ENCODE measurements at regions not wholly inside any gene's neighbourhood (a gene's known extent, or its start where the extent isn't known, plus 50 kb on each side); places are given as distances from the start of the nearest gene placed in this dataset.

DNA sequence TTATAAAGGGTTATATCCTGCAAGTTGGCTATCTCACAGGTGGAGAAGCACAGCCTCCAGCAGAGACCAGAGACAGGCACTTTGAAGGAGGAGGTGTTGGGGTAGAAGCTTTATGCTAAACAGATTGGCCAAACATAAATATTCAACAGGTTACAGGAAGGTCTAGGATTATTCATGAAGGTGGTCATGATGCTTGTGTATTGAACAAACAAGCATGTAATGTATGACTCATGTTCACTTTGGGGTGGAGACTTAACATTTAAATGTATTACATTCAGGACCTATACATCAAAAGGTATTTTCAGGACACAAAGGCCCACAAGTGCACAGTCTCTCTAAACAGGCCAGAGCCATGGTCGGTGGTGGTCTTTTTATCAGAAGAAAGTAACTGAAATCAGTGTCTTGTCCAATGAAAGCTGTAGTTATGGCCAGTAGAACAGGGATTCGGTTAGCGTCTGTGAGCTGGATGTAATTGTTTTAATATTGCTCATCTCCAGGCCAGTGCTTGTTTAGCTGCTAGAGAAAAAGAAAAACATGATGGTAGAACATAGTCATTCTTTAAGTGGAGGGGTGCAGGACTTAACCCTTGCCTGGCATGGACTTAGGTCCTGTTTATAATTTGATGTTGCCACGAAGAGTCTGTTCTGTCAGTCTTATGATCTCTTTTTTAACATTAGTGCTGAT lies 555.2 kb upstream of the PCDH10 start:
- Mint-ChIP-seq H3K36me3 (ENCODE audit: low read depth, unreplicated experiment) (no peaks in the 10 kb centered on the region), H3K4me3 (ENCODE audit: unreplicated experiment) (no peak overlapping the region), H3K27ac (ENCODE audit: unreplicated experiment) (no peak overlapping the region), H3K27me3 (ENCODE audit: unreplicated experiment) (peaks cover 3% of the 10 kb centered on the region), H3K4me1 (ENCODE audit: unreplicated experiment) (no peaks in the 10 kb centered on the region), H3K9me3 (ENCODE audit: unreplicated experiment) (no peaks in the 10 kb centered on the region)
- TF ChIP-seq, protein P1, sequence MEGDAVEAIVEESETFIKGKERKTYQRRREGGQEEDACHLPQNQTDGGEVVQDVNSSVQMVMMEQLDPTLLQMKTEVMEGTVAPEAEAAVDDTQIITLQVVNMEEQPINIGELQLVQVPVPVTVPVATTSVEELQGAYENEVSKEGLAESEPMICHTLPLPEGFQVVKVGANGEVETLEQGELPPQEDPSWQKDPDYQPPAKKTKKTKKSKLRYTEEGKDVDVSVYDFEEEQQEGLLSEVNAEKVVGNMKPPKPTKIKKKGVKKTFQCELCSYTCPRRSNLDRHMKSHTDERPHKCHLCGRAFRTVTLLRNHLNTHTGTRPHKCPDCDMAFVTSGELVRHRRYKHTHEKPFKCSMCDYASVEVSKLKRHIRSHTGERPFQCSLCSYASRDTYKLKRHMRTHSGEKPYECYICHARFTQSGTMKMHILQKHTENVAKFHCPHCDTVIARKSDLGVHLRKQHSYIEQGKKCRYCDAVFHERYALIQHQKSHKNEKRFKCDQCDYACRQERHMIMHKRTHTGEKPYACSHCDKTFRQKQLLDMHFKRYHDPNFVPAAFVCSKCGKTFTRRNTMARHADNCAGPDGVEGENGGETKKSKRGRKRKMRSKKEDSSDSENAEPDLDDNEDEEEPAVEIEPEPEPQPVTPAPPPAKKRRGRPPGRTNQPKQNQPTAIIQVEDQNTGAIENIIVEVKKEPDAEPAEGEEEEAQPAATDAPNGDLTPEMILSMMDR (IDR thresholded peaks at IDR 0.05; ENCODE audit: unreplicated experiment): no peak
- DNase-seq (ENCODE audit: low spot score): no peak

- TF ChIP-seq, protein P1 (IDR thresholded peaks at IDR 0.05; ENCODE audit: unreplicated experiment): no peak
- no peak overlapping the region for H3K27ac Mint-ChIP-seq (ENCODE audit: unreplicated experiment)
- H3K4me3 Mint-ChIP-seq (ENCODE audit: unreplicated experiment): no peak overlapping the region
- peaks cover 3% of the 10 kb centered on the region for H3K27me3 Mint-ChIP-seq (ENCODE audit: unreplicated experiment)
- no peaks in the 10 kb centered on the region for H3K9me3 Mint-ChIP-seq (ENCODE audit: unreplicated experiment)
- no peaks in the 10 kb centered on the region for H3K4me1 Mint-ChIP-seq (ENCODE audit: unreplicated experiment)
- no peaks in the 10 kb centered on the region for H3K36me3 Mint-ChIP-seq (ENCODE audit: low read depth, unreplicated experiment)
- no peak for DNase-seq (ENCODE audit: low spot score)
These were observed 552.9 kb upstream of the PCDH10 start for GRCh38 chr4:132596186-132596585.

- H3K36me3 Mint-ChIP-seq (ENCODE audit: low read depth, unreplicated experiment): no peaks in the 10 kb centered on the region
- no peak for DNase-seq (ENCODE audit: low spot score)
- H3K4me1 Mint-ChIP-seq (ENCODE audit: unreplicated experiment): no peaks in the 10 kb centered on the region
- no peak overlapping the region for H3K4me3 Mint-ChIP-seq (ENCODE audit: unreplicated experiment)
- TF ChIP-seq, protein P1 (IDR thresholded peaks at IDR 0.05; ENCODE audit: unreplicated experiment): no peak
- no peak overlapping the region for H3K27ac Mint-ChIP-seq (ENCODE audit: unreplicated experiment)
- no peaks in the 10 kb centered on the region for H3K9me3 Mint-ChIP-seq (ENCODE audit: unreplicated experiment)
- H3K27me3 Mint-ChIP-seq (ENCODE audit: unreplicated experiment): no peaks in the 10 kb centered on the region
These were observed 543.5 kb upstream of the PCDH10 start for GRCh38 chr4:132605551-132605950.

GRCh38 chr4:132614682-132615081 lies 534.4 kb upstream of the PCDH10 start:
- Mint-ChIP-seq H3K9me3 (ENCODE audit: unreplicated experiment) (peaks cover 6% of the 10 kb centered on the region), H3K4me3 (ENCODE audit: unreplicated experiment) (no peak overlapping the region), H3K27me3 (ENCODE audit: unreplicated experiment) (no peaks in the 10 kb centered on the region), H3K27ac (ENCODE audit: unreplicated experiment) (no peak overlapping the region), H3K36me3 (ENCODE audit: low read depth, unreplicated experiment) (peaks cover 8% of the 10 kb centered on the region), H3K4me1 (ENCODE audit: unreplicated experiment) (no peaks in the 10 kb centered on the region)
- TF ChIP-seq, protein P1 (IDR thresholded peaks at IDR 0.05; ENCODE audit: unreplicated experiment): peak; percentile 85
- DNase-seq (ENCODE audit: low spot score): no peak

DNA sequence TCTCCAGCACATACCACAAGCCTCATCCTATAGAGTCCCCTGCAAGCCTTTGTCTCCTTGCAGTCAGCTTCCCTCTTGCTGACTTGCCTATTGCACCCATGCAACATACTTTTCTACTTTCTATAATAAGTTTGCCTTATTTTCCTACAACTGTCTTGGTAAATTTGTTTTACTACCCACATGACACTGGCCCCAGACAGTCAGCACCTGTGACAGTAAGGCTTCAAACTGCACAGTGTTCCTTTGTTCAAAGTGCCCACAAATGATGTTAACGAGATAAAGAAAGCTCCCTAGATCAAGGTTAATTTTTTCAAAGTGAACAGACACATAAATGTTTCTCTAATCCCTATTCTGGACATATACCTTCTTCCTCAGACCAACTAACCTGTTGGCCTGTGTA lies 529.1 kb upstream of the PCDH10 start:
- Mint-ChIP-seq H3K27ac (ENCODE audit: unreplicated experiment) (no peak overlapping the region), H3K36me3 (ENCODE audit: low read depth, unreplicated experiment) (peaks cover 8% of the 10 kb centered on the region), H3K27me3 (ENCODE audit: unreplicated experiment) (no peaks in the 10 kb centered on the region), H3K4me1 (ENCODE audit: unreplicated experiment) (no peaks in the 10 kb centered on the region), H3K4me3 (ENCODE audit: unreplicated experiment) (no peak overlapping the region), H3K9me3 (ENCODE audit: unreplicated experiment) (peaks cover 6% of the 10 kb centered on the region)
- TF ChIP-seq, protein P1 (IDR thresholded peaks at IDR 0.05; ENCODE audit: unreplicated experiment): no peak
- DNase-seq (ENCODE audit: low spot score): no peak
